GM23338 (cell line): ENCODE measurements at regions not wholly inside any gene's neighbourhood (a gene's known extent, or its start where the extent isn't known, plus 50 kb on each side); places are given as distances from the start of the nearest gene placed in this dataset.

ENCODE experiments used
- ATAC-seq: fragments of 200-7000 bp; cut with Tn5 transposase; 3 replicates; pipeline ENCODE4 v1.9.1; 2020
- DNase-seq: peaks from one replicate; pipeline ENCODE4 v3.0.0-alpha.2; 2015; ENCODE audit warnings: low spot score
- H2AFZ ChIP-seq: fragments of 200-600 bp; sonication (generic); 2 replicates; pipeline ENCODE4 v1.8.0; 2016; ENCODE audit warnings: antibody characterized with exemption, mild to moderate bottlenecking, moderate library complexity
- H3F3A ChIP-seq: fragments of 200-600 bp; sonication (generic); replicated peaks from 2 replicates; pipeline ENCODE4 v1.8.0; 2017; ENCODE audit warnings: antibody characterized with exemption, mixed run types, low read depth
- H3K27ac ChIP-seq: fragments of 200-600 bp; sonication (generic); 2 replicates; pipeline ENCODE4 v1.6.1; 2016; ENCODE audit warnings: low read depth
- H3K27me3 ChIP-seq: fragments of 200-600 bp; sonication (generic); 2 replicates; pipeline ENCODE4 v1.8.0; 2016; ENCODE audit warnings: mild to moderate bottlenecking, mixed run types, moderate library complexity; ENCODE audit not compliant: insufficient read depth
- H3K36me3 ChIP-seq: fragments of 200-600 bp; sonication (generic); 2 replicates; pipeline ENCODE4 v1.8.0; 2016; ENCODE audit warnings: mild to moderate bottlenecking; ENCODE audit not compliant: insufficient read depth
- H3K4me1 ChIP-seq: fragments of 200-600 bp; sonication (generic); 2 replicates; pipeline ENCODE4 v1.8.0; 2016; ENCODE audit warnings: mild to moderate bottlenecking, moderate library complexity; ENCODE audit not compliant: insufficient read depth
- H3K4me2 ChIP-seq: fragments of 200-600 bp; sonication (generic); 2 replicates; pipeline ENCODE4 v1.7.1; 2017; ENCODE audit warnings: mixed run types
- H3K4me3 ChIP-seq: fragments of 200-600 bp; sonication (generic); 2 replicates; pipeline ENCODE4 v1.6.1; 2016; ENCODE audit warnings: mixed run types
- H3K79me2 ChIP-seq: fragments of 200-600 bp; sonication (generic); replicated peaks from 2 replicates; pipeline ENCODE4 v1.8.0; 2017; ENCODE audit warnings: mild to moderate bottlenecking; ENCODE audit not compliant: insufficient read depth
- H3K9me2 ChIP-seq: fragments of 200-600 bp; sonication (generic); 2 replicates; pipeline ENCODE4 v1.8.0; 2017; ENCODE audit not compliant: insufficient read depth
- H4K20me1 ChIP-seq: fragments of 200-600 bp; sonication (generic); replicated peaks from 2 replicates; pipeline ENCODE4 v1.8.0; 2017; ENCODE audit warnings: mild to moderate bottlenecking; ENCODE audit not compliant: insufficient read depth
- H3K27ac Mint-ChIP-seq: 2 replicates; pipeline ENCODE4 v1.8.0; 2020; ENCODE audit warnings: inconsistent platforms, mild to moderate bottlenecking, moderate library complexity, mixed read lengths
- H3K27me3 Mint-ChIP-seq: 3 replicates; pipeline ENCODE4 v1.8.0; 2022; ENCODE audit warnings: low read depth, mild to moderate bottlenecking, moderate library complexity, mixed read lengths, inconsistent platforms; ENCODE audit not compliant: insufficient read depth, poor library complexity
- H3K36me3 Mint-ChIP-seq: 3 replicates; pipeline ENCODE4 v1.8.0; 2021; ENCODE audit warnings: low read depth, mild to moderate bottlenecking, inconsistent platforms, moderate library complexity, mixed read lengths
- H3K4me1 Mint-ChIP-seq: 3 replicates; pipeline ENCODE4 v1.8.0; 2020; ENCODE audit warnings: mild to moderate bottlenecking, inconsistent platforms, mixed read lengths
- H3K4me3 Mint-ChIP-seq: 3 replicates; pipeline ENCODE4 v1.8.0; 2021; ENCODE audit warnings: moderate library complexity, mild to moderate bottlenecking, inconsistent platforms, mixed read lengths
- H3K9me3 Mint-ChIP-seq: 3 replicates; pipeline ENCODE4 v1.8.0; 2020; ENCODE audit warnings: moderate library complexity, mild to moderate bottlenecking, inconsistent platforms, mixed read lengths
- CREB1 ChIP-seq: fragments of 250-450 bp; sonication (Bioruptor Pico); IDR thresholded peaks from 2 replicates; pipeline ENCODE4 v1.5.0; 2020; ENCODE audit warnings: low read depth, mild to moderate bottlenecking, moderate library complexity
- CTCF ChIP-seq, 2 experiments: fragments of 200-600 bp in 1 of 2; sonication (generic) in 1 of 2; conservative IDR thresholded peaks; 2 replicates each; pipeline versions ENCODE4 v1.5.1 to v1.6.1; 2016 to 2017; ENCODE audit warnings: antibody characterized with exemption in 2 of 2, low read depth in 2 of 2, mild to moderate bottlenecking in 2 of 2, moderate library complexity in 1 of 2
- EZH2 ChIP-seq: fragments of 200-600 bp; sonication (generic); IDR thresholded peaks from one replicate; pipeline ENCODE4 v1.8.0; 2017; ENCODE audit warnings: antibody characterized with exemption, mild to moderate bottlenecking, low read depth; ENCODE audit not compliant: unreplicated experiment
- POLR2AphosphoS5 ChIP-seq: IDR thresholded peaks from 2 replicates; pipeline ENCODE4 v1.6.1; 2016; ENCODE audit warnings: antibody characterized with exemption, low read depth
- STAT1 ChIP-seq: IDR thresholded peaks from one replicate; pipeline ENCODE4 v1.6.1; 2016; ENCODE audit warnings: antibody characterized with exemption; ENCODE audit not compliant: unreplicated experiment
- ZNF331 ChIP-seq: fragments of 250-450 bp; sonication (Bioruptor Pico); IDR thresholded peaks from 2 replicates; pipeline ENCODE4 v1.5.0; 2020; ENCODE audit warnings: low read depth, mild to moderate bottlenecking, moderate library complexity
- ZNF462 ChIP-seq: fragments of 250-450 bp; sonication (Bioruptor Pico); IDR thresholded peaks from 2 replicates; pipeline ENCODE4 v1.5.0; 2020; ENCODE audit warnings: mild to moderate bottlenecking, moderate library complexity

- TF ChIP-seq CTCF (conservative IDR thresholded peaks at IDR 0.05; ENCODE audit: low read depth in 2 of 2) (no peak), EZH2 (no peak), ZNF331 (CRISPR knock-in tag) (no peak), POLR2AphosphoS5 (no peak), STAT1 (no peak), ZNF462 (CRISPR knock-in tag) (no peak)
Observed at GRCh38 chr16:11406177-11406560, 60.9 kb downstream of the RMI2 start (continued).

- H4K20me1 ChIP-seq: no peaks in the 10 kb centered on the region
- ATAC-seq (peak; percentile 72), DNase-seq (peak; percentile 88)
- no peak overlapping the region for H3K4me2 ChIP-seq
- no peak overlapping the region for H3K4me3 ChIP-seq
- no peaks in the 10 kb centered on the region for H3K4me1 ChIP-seq
- H3F3A ChIP-seq: no peaks in the 10 kb centered on the region
- Mint-ChIP-seq H3K27ac (no peak overlapping the region), H3K4me1 (no peaks in the 10 kb centered on the region; the same call in 2 of the 3 replicates), H3K9me3 (peaks cover 6% of the 10 kb centered on the region; the same call in 1 of the 3 replicates), H3K36me3 (no peaks in the 10 kb centered on the region), H3K27me3 (peaks cover 6% of the 10 kb centered on the region), H3K4me3 (no peak overlapping the region)
- H3K9me2 ChIP-seq: no peaks in the 10 kb centered on the region
- H3K27ac ChIP-seq: no peak overlapping the region
- TF ChIP-seq EZH2 (no peak), STAT1 (no peak), CREB1 (CRISPR knock-in tag) (peak; percentile 32; the same call in 1 of the 2 replicates), CTCF (conservative IDR thresholded peaks at IDR 0.05; ENCODE audit: low read depth in 2 of 2) (peak; percentile 91)
- H3K27me3 ChIP-seq: no peaks in the 10 kb centered on the region
- H3K79me2 ChIP-seq: no peaks in the 10 kb centered on the region
- no peak overlapping the region for H2AFZ ChIP-seq
- H3K36me3 ChIP-seq: no peaks in the 10 kb centered on the region
Observed at GRCh38 chr16:11407047-11407982, 62.1 kb downstream of the RMI2 start.
